ENCODE measurements at regions not wholly inside any gene's neighbourhood (a gene's known extent, or its start where the extent isn't known, plus 50 kb on each side); places are given as distances from the start of the nearest gene placed in this dataset.

DNA sequence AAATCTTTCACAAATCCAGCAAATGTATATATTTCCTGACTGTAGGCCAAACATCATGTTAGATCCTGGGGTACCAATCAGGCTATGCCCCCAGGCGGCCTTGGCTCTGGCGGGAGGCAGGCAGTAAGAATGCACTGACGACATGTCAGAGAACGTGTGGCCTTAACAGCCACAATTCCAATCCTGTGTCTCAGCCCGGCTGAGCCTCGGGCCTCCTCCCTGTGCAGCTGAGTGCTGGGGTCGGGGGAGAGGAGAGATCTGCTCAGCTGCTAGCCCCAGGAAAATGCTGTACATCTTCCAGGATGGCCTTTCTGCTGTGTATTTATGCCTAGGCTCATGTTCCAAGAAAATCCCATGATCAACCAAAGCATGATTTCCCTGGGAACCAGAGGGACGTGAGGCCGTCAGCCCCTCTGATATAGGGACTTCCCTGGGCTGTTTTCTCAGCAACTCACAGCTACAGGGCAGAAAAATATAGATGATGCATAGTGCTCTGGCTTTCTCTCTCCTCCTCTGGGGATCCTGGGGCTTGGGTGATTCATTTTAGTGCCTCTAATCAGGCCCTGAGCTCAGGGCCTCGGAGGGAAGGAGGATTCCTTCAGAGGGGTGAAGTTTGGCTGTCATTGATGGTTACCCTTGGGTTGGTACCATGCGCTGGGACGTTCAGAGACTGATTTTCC, 604.0 kb downstream of the HS3ST4 start:
- DNase-seq, result no peak

DNA sequence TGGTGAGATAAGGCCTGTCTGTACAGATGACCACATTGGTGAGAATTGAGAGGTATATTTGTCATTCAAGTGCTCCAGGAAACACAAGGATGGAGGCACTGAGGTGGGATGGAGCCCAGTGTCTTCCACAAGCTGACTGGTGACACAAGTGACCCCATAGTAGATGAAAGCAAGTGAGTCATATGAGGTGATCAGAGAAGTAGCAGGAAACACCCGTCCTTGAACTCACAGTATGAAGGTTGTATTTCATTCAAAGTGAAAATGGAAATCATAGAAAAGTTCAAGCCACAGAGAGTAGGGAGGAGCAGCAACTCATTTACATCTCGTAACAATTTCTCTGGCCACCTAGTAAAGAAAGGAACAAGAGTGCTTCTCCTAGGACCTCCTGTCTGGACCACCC, 609.8 kb downstream of the HS3ST4 start:
- DNase-seq, result no peak

DNA sequence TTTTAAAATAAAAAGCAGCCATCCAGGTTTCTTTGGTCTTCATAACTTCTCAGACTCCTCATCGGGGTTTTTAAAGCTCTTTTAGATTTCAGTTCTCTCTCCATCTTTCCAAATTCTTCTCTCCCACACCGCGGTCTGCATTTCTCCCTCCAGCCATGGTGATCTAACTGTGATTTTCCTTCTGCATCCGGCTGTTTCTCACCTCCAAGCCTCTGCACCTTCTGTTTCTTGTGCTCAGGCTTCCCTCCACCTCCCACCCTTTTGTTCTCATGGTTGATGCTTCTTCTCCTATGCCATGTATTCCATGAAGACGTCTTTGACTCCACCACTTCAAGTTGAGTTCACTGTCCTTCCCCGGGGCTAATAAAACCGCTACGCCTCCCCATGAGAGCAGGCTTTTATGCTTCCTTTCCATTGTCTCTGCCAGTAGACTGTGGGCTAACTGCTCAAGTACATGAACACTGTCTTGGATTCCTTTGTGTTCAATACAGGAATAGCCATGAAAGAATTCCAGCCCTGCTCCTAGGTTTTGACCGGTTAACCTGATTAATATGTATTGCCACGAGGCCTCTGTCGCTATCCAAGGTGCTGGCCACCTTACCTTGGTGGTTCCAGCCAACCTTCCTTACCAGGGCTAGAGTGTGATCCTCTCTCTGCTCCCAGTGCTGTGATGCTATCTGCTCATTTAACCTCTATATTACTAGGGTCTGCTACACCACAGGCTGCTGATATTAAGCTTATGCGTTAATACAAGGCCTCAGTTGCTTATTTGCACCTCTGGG, 625.1 kb downstream of the HS3ST4 start:
- no peak for DNase-seq

DNA sequence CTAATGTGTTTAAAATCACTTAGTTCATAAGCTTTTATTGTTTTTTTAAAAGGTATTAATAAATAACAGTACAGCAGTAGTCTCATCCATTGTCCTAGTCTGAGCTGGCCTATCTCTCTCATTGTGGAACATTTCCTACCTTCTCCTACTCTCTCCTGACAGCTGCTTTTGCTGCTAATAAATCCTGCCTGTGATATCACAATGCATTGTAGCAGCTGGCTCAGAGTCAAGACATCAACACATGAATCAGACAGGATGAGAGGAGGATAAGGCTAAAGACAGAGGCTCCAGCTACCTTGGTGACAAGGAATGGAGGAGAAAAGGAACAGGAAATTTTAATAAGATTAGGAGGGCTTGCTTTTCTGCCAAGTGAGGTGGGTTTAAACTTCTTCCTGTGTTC, 626.1 kb downstream of the HS3ST4 start:
- peak; percentile 31 for DNase-seq

DNA sequence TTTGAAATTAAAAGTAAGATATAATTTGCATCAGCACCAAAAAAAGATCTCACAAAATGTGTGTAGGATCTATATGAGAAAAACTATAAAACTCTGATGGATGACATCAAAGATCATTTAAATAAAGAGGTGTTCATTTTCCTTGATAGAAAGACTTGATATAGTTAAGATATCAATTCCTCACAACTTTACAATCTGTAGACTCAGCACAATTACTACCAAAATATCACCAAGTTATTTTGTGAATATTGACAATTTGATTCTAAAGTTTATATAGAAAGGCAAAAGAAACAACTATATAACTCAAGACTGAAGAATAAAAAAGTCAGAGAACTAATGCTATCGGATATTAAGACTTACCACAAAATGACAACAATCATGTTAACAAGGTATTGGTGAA, 638.9 kb downstream of the HS3ST4 start:
- no peak for DNase-seq

DNA sequence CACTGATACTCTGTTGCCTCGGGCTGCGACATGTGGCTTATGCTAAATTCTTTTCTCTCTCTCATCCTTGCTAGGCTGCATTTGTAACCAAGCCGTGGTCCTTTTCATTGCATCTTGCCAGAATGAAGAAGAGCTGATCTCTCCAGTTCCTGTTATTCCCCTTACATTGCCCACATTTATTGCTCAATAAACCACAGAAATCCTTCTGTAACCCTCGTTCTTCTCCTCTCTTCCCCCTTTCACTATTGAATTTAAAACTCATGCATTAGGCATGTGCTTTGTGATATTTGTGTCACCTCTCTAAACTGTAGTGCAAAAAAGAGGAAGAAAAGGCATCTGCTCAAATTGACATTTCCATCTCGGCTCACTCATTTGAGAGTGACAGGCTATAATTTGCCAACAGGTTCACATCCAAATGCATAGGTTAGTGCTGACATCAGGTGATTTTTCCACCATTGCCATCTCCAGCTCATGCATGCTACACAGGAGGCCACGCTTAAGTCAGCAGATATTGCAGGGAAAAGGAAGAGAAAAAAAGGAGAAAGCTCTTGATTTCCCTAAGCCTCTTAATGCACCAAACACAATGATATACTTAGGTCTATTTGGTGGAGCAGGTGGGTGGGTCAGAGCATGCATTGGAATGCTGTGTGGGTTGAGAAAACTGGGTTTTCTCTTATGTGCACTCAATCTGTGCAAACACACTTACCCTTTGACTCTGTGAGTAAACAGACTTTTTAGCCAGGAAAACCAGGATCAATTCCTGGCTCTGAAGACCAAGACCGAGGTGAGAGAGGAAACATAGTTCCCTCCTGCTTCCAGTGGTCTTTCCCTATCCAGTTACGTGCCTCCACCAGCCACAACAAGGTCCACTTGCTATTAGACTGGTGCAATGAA, 642.7 kb downstream of the HS3ST4 start:
- DNase-seq, result no peak

DNA sequence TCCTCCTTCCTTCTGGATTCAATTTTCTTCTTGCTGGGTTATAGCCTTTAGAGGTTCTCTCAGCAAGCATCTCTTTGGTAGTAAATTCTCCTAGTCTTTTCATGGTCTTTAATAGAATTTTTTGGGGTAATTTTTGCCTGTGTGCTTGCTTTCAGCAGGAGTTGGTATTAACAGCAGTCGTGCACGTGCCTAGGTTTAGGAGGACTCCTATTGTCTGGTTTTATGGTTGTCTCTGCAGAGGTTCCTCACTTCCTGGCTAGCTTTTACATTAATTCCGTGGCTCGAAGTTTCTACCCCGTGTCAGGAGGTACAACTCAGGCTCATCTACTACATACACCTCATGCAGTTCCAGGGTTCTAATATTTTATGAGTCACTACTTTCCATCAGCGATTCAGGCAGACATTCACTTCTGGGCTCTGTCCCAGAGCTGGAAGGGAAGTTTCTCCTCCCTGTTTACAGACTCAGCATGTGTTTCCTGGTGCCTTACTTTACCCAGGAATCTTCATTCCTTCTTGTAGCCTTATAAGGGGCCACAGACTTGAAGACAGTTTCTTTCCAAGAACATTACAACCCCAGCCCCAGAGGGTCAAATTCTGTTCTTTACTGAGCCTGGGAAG, 643.6 kb downstream of the HS3ST4 start:
- DNase-seq, result no peak

DNA sequence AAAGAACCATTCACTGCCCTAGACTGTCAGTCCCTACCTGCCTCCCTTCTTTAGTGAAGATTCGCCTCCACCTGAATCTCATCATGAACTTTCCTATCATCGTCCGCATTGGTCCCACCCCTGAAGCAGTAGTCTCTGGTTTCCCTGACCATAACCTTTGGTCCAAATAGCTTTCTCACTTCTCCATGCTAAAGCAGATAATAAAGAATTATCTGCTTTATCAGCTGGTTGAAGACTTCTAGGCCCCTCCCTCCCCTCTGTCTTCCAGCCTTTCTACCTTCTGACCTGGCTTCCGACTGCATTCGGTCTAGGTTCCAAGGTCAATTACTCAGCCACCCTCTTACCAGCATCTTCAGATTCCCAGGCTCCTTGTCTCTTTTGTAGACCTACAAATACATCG, 650.9 kb downstream of the HS3ST4 start:
- no peak for DNase-seq

DNA sequence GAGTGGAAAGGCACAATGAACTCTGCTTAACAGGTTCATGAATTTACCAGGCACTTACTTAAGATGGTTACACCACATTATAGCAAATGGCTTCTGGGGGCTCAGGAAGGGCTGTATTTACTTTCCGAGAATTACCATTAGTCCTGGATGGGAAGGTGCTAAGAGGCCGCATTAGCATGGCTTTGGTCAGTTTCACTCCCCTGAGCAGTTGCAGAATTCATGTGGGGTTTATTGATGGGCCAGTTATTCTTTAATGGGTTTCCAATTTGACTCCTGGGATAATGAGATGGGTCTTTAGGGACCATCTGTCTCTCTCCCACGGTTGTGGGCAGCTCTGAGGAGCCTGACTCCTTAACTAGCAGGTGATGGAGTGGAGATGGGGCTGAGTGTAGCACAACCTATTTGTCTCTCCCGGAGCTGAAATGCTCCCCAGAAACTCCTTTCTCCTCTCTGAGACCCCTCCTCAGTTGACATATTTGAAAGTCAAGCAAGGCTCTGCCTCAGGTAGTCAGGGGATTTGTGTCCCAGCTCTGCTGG, 652.5 kb downstream of the HS3ST4 start:
- DNase-seq, result no peak

DNA sequence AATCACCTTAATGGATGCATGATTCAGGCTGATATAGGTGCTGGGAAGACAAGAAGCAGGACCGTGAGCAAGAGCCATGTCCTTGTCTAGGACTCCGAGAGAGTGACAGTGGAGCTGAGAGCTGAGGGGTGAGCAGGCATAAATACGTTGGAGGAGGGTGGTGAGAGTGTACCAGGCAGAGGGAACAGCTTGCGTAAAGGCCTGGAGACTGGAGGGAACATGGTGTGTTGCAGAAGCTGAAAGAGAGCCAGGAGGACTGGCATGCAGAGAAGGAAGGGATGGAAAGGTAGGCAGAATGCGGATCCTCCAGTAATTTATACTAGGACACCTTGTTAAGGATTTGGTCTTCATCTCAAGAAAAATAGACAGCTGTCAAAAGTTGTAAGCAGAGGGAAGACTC, 653.2 kb downstream of the HS3ST4 start:
- DNase-seq, result no peak

DNA sequence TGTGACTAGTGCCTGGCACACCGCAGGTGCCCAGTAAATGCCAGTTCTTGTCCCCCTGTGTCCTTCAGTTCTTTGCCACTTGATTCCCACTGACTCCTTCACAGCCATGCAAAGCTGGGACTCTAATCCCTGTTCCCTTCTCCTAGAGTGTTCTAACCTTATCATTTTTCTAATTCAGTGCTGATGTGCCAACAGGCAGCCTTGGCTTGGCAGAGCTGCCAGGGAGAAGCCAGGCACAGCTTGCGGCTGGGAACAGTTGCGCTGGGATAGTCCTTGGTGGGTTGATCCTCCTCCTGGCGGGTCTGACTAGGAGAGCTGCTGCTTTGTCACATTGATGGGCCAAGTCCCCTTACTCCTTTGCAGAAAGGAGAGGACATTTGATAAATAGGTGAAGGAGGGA, 654.2 kb downstream of the HS3ST4 start:
- no peak for DNase-seq

DNA sequence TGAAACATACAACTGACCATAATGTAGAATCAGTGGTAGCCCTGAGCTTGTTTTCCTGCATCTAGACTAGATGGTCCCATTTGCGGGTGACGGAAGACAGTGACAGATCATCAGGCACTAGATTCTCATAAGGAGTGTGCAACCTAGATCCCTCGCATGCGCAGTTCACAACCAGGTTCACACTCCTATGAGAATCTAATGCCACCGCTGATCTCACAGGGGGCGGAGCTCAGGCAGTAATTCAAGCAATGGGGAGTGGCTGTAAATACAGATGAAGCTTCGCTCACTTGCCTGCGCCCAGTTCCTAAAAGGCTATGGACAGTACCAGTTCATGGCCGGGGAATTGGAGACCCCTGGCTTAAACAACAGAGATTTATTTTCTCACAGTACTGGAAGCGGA, 656.3 kb downstream of the HS3ST4 start:
- no peak for DNase-seq

DNA sequence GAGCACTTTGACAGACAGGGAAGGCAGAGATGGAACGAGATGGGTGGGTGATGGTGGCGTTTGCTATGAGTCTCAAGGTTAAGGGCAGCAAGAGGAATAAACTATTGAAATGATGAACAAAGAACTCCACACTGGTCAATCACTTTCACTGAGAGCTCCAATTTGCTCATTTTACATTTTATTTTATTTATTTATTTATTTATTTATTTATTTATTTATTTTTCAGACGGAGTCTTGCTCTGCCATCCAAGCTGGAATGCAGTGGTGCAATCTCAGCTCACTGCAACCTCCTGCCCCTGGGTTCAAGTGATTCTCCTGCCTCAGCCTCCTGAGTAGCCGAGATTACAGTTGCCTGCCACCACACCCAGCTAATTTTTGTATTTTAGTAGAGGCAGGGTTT, 669.1 kb downstream of the HS3ST4 start:
- DNase-seq, result no peak

DNA sequence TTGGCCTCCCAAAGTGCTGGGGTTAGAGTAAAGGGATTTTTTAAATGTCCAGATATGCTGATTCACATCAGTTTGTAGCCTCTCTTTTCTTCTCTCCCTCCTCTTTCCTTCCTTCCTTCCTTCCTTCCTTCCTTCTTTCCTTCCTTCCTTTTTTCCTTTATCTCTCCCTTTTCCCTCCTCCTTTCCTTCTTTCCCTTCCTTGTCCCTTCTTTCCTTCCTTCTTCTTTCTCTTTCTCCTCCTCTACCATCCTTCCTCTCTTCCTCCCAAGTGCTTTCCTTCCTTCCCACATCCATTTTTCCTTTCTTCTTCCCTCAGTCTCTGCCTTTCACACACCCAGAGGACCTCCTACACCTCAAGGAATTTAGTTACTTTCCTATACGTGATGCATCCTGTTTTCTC, 671.8 kb downstream of the HS3ST4 start:
- DNase-seq, result no peak

DNA sequence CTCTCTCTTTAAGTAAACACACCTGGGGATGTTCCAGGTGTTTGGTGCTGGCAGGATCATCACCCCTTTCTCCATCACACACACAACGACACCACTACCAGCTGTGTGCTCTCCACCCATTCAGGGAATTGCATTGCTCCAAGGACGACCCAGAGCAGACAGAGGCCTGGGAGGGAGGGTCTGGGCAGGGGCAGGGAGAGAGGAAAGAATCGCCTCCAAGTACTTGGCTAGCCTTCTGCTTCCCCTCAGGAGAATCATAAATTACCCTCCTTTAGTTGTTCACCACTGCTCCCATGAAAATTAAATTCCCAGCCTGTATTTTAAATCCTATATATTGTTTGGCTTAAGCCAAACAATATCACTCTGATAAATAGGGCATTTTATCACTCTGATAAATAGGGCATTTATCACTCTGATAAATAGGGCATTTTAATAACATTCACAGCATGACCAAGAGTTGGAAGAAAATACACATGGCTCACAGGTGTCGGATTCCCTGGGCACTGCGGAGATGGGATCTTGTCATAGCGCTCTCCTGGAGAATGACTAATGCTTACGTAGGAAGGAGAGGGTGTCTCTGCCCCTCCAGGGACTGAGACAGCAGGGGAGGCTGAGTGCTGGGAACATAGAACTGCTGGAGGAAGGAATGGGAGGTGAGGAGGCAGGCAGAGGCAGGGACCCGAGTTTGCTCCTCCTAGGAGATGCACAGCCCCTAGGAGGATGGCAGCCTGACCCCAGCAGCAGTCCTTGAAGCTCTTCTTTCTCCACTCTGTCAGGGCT, 673.6 kb downstream of the HS3ST4 start:
- peak; percentile 91 for DNase-seq

DNA sequence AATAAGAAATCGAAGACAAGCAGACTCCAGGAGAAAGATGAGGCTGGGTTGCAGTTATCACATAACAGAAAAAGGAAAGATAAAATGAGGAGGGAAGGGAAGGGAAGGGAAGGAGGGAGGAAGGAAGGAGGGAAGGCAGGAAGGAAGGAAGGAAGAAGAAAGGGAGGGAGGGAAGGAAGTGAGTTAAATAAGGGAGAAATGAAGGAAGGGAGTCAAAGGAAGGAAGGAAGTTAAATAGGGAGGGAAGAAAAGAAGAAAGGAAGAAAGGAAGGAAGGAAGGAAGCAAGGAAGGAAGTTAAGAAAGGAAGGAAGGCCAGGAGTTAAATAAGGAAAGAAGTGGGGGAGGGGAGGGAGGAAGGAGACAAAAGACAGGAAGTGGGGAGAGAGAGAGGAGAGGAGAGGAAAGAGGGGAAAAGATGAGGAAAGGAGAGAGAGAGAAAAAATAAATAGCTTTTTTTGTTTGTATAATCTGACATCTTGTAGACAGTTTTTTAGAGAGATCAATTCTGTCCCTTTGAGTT, 679.6 kb downstream of the HS3ST4 start:
- no peak for DNase-seq

DNA sequence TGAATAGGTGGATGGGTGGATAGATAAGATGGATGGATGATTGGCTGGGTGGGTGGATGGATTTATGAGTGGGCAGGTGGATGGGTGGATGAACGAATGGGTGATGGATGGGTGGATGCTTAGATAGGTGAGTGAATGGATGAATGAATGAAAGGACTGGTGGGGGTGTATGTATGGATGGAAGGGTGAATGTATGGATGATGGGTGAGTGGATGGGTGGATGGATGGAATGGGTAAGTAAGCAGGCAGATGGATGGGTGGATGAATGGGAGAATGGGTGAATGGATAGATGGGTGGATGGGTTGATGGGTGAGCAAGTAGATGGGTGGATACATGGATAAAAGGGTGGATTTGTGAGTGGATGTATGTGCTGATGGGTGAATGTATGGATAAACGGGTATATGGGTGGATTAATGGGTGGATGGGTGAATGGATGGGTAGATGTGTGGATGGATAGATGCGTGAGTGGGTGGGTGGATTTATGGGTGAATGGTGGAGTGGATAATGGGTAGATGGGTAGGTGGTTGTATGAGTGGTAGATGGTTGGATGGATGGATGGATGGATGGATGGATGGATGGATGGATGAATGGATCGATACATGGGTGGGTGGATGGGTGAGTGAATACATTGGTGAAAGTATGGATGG, 682.6 kb downstream of the HS3ST4 start:
- DNase-seq, result no peak

DNA sequence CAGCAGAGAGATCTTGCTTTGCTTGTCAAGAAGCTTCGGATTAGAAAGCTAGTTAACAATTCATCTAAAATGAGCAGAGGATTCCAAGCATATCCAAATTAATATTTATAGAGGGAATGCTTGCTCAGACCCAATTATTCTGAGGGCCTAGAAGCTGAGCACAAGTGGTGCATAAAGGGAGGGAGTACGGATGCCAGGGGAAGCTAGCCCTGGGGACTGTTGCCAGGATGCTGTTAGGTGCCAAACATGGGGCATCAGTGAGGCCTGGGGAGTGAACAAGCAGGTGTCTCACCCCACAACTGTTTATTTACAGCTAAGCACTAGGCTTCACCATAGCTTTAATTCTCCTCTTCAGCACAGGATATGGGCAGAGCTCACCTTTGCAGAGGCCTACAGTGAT, 684.1 kb upstream of the C16orf82 start:
- DNase-seq, result peak; percentile 46

DNA sequence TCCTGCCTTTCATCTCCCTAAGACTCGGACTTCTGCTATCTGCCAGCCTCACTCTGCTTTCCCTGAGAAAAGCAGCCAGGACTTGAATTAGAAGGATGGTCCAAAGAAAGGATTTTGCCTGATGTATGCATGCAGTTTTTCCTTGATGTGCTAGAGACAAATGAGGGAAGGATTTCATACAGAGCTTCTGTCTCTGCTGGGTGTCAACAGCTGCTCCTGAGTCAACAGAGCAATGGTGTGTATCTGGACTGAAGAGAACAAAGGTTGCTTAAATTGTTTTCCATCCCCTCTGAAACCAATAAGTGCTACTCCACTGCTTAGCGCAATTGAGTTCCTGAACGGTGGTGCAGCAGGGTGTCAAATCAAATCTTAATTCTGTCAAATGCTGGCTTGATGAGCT, 680.6 kb upstream of the C16orf82 start:
- DNase-seq, result peak; percentile 76

DNA sequence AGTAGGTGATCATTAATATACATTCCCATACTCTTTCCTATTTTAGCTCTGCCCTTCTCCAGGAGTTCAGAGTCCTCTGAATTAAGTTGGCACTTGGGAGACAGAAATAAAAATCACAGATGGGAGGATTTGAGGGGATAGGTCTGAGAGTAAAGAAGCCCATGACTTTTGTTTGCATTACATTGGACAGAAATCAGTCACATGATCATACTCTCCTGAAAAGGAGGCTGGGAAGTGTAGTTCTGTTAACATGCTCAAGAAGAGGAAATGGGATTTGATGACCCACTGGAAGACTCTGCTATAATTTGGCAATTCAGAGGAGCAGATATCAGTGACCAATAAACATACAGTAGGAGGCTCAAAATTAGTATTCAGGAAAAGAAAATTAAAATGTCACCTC, 674.9 kb upstream of the C16orf82 start:
- DNase-seq, result no peak

DNA sequence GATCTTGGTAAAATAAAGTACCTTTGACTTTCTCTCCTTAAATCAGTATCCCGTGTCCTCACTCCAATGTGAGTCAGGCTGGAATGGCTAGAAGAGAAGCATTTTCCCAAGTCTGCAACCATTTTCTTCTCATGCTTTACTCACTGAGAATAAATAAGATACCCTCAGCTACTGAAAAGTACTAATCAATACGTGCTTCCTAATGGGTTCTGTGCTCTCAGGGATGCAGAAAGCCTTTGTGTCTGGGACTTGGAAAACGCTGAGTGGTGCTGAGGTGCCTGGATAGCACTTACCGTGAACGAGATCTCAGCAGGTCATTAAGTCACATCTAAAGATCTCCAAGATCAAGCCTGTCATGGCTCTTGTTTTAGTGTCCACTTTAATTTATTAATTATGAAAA, 672.3 kb upstream of the C16orf82 start:
- DNase-seq, result no peak

All from NCI-H510A (cell line).